GM12878 (cell line): ENCODE measurements at regions not wholly inside any gene's neighbourhood (a gene's known extent, or its start where the extent isn't known, plus 50 kb on each side); places are given as distances from the start of the nearest gene placed in this dataset.

Experiments used
- MLLT1 ChIP-seq: fragments of 450-650 bp; IDR thresholded peaks from 2 replicates; pipeline ENCODE4 v1.6.1; 2016; ENCODE audit warnings: mild to moderate bottlenecking
- PRDM15 ChIP-seq: fragments of 450-650 bp; formaldehyde crosslinking; IDR thresholded peaks from 2 replicates; pipeline ENCODE4 v1.4.0; 2020; ENCODE audit warnings: mild to moderate bottlenecking, moderate library complexity
- RAD51 ChIP-seq: fragments of 450-650 bp; IDR thresholded peaks from 2 replicates; pipeline ENCODE4 v1.6.1; 2016; ENCODE audit warnings: moderate library complexity, mild to moderate bottlenecking, inconsistent platforms
- ZNF24 ChIP-seq: fragments of 450-650 bp; IDR thresholded peaks from 2 replicates; pipeline ENCODE4 v1.6.1; 2017; ENCODE audit warnings: antibody characterized with exemption, mild to moderate bottlenecking
- TF ChIP-seq, protein P1 (sequence below), 3 experiments: IDR thresholded peaks in 2 of 3; conservative IDR thresholded peaks in 1 of 3; 2 replicates each; pipeline ENCODE4 v1.5.1; 2011; ENCODE audit warnings: low read depth in 3 of 3, low read length in 3 of 3, mild to moderate bottlenecking in 3 of 3, control low read depth in 2 of 3, moderate library complexity in 2 of 3, inconsistent platforms in 1 of 3, mixed read lengths in 1 of 3; ENCODE audit not compliant: control insufficient read depth in 2 of 3, insufficient read depth in 1 of 3; ENCODE audit errors: extremely low read depth in 1 of 3
- TF ChIP-seq, protein P2 (sequence below): IDR thresholded peaks from 2 replicates; pipeline ENCODE4 v1.6.1; 2012; ENCODE audit warnings: low read depth, low read length, improper control_type of control experiment

DNA sequence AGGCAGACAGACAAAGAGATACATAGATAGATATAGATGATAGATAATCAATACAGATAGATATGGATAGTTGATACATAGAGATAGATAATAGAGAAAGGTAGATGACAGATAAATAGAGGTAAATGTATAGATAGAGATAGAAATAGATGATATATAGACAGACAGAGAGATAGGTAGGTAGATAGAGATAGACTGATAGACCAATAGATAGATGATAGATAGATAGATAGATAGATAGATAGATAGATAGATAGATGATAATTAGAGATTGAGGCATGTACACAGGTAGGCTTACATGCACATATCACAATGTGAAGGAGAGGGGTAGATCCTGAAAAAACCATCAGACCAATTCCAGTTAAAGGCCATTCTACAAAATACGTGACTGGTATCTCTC, 724.7 kb downstream of the GALR1 start:
- TF ChIP-seq, protein P1, sequence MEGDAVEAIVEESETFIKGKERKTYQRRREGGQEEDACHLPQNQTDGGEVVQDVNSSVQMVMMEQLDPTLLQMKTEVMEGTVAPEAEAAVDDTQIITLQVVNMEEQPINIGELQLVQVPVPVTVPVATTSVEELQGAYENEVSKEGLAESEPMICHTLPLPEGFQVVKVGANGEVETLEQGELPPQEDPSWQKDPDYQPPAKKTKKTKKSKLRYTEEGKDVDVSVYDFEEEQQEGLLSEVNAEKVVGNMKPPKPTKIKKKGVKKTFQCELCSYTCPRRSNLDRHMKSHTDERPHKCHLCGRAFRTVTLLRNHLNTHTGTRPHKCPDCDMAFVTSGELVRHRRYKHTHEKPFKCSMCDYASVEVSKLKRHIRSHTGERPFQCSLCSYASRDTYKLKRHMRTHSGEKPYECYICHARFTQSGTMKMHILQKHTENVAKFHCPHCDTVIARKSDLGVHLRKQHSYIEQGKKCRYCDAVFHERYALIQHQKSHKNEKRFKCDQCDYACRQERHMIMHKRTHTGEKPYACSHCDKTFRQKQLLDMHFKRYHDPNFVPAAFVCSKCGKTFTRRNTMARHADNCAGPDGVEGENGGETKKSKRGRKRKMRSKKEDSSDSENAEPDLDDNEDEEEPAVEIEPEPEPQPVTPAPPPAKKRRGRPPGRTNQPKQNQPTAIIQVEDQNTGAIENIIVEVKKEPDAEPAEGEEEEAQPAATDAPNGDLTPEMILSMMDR (IDR thresholded peaks at IDR 0.05 in 2 of 3, conservative IDR thresholded peaks at IDR 0.05 in 1 of 3; ENCODE audit: control insufficient read depth in 2 of 3, extremely low read depth in 1 of 3, insufficient read depth in 1 of 3, low read depth in 3 of 3, low read length in 3 of 3), result no peak
- TF ChIP-seq, protein P2, sequence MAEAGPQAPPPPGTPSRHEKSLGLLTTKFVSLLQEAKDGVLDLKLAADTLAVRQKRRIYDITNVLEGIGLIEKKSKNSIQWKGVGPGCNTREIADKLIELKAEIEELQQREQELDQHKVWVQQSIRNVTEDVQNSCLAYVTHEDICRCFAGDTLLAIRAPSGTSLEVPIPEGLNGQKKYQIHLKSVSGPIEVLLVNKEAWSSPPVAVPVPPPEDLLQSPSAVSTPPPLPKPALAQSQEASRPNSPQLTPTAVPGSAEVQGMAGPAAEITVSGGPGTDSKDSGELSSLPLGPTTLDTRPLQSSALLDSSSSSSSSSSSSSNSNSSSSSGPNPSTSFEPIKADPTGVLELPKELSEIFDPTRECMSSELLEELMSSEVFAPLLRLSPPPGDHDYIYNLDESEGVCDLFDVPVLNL, result no peak
- TF ChIP-seq PRDM15 (CRISPR knock-in tag), result no peak
- no peak for TF ChIP-seq ZNF24
- no peak for TF ChIP-seq RAD51
- TF ChIP-seq MLLT1, result no peak
